Tongue (tissue), 1 donor: ENCODE measurements at regions not wholly inside any gene's neighbourhood (a gene's known extent, or its start where the extent isn't known, plus 50 kb on each side); places are given as distances from the start of the nearest gene placed in this dataset.
"Not testable (repeated sequence)": the region's sequence is repeated elsewhere in the genome, so short reads cannot be mapped to it uniquely, and the experiment has no call there.

ENCODE experiments used
- DNase-seq: peaks from one replicate; pipeline ENCODE4 v3.0.0-alpha.2; 2015

GRCh38 chr2:195457873-195458272 is 199.2 kb upstream of the SLC39A10 start:
- DNase-seq: no peak

DNA sequence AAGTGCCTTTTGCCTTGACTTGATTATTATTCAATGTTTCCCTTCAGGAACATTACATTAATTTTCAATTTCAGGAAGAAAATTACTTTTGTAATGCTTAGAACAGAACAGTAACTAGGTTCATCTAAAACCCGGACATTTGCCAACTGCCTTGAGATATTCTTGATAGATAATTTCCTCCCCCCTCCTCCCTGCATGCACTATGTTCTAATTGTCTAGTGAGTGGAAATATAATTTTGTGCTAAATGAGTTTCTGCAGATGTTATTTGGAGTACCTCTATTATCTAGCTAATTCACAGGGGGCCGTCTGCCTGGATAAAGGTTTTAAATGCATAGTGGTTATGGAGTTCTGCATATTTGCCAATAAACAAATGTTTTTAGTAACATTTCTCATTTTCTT is 200.3 kb upstream of the SLC39A10 start:
- no peak for DNase-seq

DNA sequence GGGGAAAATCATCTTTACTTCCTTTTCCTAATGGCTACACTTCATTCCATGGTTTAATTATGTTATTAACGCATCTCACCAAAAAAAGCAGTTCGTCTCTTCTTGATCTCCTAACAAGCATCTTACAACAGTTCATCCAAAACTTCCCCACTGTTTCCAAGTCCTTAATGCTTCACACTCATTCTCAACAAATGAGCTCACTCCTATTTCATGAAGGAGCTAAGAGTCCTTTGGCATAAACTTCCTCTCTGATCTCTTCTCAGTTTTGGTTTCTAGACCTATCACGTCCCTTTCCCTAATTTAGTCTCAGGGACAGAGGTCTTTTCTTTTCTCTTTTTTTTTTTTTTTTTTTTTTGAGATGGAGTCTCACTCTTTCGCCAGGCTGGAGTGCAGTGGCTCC is 205.9 kb upstream of the SLC39A10 start:
- peak; percentile 12 for DNase-seq

- DNase-seq: peak; percentile 5
Observed at GRCh38 chr2:195450552-195451113, 206.4 kb upstream of the SLC39A10 start.

DNA sequence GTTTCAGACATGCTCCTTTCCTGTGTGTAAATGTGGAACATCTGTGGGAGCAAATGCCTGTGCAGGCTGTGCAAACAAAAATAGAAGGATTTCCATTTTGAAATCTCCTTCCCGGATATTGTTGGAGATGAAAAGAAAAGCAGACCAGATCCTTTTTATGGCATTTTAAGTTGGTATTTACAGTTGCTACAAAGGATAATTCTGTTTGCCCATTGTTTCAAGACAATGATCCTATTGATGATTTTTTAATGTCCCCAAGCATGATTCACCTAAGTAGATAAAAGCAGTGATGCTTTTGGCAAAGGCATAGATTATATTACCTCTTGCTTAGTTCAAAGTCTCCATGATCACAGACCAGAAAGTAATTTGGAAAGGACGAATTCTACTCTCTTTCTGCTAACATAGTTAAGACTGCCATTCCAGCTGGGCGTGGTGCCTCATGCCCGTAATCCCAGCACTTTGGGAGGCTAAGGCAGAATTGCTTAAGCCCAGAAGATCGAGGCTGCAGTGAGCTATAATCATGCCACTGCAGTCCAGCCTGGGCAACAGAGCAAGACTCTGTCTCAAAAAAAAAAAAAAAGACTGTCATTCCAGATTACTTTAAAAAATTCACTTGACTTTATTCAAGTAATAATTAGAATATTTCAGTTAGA is 209.6 kb upstream of the SLC39A10 start:
- DNase-seq: no peak

DNA sequence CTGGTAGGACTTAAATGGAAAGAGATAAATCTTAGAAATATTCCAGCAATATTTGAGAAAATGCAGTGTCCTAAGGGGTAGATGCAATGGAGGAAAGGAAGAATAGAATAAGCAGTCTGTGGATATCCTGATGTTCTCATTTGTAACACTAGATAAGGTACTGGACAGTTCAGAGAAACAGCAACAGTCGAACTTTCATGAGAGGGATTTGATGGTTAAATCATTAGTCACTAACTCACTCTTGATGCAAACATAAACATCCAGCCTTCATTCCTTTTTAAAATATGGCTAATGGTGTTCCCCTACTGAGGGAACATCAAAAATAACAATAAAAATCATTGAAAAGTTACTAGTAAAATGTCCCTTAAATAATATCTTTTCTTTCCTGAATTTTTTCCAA is 211.4 kb upstream of the SLC39A10 start:
- no peak for DNase-seq

DNA sequence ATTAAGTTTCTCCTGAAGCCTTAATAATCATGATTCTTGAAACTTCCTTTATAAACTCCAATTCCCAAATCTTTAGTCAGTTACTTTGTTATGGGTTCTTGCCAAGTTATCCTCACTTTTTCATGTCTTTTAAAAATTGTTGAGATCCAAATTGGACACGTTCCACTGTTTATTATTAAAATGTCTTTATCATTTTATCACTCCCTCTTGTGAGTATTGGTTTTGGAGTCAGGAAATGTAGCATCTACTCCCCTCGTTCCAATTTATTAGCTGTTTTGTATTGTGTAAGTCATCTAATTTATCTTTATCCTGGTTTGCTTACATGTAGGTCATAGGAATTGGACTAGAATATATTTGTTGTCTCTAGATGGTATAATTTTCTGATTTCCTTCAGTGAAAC is 213.1 kb upstream of the SLC39A10 start:
- DNase-seq: no peak

DNA sequence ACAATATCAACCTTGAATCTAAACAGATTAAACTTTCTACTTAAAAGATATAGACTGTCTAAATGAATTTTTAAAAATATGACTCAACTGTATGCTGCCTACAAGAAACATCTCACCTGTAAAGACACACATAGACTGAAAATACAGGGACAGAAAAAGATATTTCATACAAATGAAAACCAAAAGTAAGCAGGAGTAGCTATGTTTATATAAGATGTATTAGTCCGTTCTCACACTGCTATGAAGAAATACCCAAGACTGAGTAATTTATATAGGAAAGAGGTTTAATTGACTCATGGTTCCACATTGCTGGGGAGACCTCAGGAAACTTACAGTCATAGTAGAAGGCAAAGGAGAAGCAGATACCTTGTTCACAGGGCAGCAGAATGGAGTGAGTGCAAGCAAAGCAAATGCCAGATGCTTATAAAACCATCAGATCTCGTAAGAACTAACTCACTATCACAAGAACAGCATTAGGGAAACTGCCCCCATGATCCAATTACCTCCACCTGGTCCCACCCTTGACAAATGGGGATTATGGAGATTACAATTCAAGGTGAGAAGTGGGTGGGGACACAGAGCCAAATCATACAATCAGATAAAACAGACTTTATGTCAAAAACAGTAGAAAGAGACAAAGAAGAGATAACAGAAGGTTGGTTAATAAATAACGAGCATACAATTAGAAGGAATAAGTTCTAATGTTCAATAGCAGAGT is 214.4 kb upstream of the SLC39A10 start:
- no peak for DNase-seq

DNA sequence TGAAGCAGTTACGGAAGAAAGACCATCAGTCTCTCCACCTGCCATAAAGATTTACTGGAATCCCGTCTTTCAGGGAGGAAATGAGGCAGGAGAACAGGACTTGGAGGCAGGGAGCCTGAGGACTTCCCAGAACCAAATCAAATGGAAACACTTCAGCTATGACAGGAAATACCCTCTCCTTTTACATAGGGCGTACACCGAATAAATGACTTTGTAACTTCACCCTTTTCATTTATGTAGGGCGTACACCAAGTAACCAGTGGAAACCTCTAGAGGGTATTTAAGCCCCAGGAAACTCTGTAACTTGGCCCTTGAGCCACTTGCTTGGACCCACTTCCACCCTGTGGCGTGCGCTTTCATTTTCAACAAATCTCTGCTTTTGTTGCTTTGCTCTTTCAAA is 218.3 kb upstream of the SLC39A10 start:
- no peak for DNase-seq

DNA sequence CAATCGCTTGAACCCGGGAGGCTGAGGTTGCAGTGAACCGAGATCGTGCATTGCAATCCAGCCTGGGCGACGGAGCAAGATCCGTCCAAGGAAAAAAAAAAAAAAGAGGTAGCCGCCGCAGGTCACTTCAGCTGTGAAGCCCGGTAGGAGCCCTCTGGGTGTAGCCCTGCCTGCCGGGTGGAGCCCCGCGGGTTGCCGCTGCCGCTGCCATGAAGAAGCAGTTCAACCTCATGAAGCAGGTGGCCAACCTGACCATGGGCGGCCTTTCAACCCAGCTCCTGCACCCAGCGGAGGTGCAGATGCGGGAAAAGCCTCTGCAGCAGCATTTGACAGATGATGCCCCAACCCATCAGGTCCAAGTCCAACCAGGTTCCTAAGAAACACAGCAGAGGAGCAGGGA is 219.5 kb upstream of the SLC39A10 start:
- no peak for DNase-seq

DNA sequence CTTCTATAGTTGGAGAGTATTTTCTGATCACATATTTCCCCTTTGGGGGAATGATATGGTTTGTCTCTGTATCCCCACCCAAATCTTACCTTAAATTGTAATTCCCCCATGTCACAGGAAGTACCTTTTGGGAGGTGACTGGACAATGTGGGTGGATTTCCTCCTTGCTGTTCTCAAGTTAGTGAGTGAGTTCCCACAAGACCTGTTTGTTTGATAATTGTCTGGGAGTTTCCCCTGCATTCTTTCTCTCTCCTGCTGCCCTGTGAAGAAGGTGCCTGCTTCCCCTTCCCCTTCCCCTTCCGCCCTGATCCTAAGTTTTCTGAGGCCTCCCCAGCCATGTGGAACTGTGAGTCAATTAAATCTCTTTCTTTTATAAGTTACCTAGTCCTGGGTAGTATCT is 222.7 kb upstream of the SLC39A10 start:
- no peak for DNase-seq

GRCh38 chr2:195433729-195434128 is 223.3 kb upstream of the SLC39A10 start:
- not testable (repeated sequence) for DNase-seq

- DNase-seq: no peak
Observed at GRCh38 chr2:195428673-195429072, 228.4 kb upstream of the SLC39A10 start.

DNA sequence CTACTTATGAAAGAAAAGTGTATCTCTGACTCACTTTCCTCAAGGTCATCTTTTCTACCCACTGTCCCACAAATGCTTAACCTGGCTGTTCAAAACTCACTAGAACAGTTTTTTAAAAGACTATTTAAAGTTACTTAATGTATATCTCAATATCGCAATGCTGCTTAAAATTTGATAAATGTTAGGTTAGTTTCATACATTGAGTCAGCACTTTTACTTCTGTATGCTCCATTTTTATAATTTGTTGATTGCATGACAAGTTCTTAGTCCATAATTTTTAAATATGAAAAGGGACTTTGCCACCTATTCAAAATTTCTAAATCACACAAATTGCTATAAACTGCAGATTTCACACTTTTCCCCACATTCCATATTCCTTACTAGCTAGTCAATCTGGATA is 231.7 kb upstream of the SLC39A10 start:
- no peak for DNase-seq

DNA sequence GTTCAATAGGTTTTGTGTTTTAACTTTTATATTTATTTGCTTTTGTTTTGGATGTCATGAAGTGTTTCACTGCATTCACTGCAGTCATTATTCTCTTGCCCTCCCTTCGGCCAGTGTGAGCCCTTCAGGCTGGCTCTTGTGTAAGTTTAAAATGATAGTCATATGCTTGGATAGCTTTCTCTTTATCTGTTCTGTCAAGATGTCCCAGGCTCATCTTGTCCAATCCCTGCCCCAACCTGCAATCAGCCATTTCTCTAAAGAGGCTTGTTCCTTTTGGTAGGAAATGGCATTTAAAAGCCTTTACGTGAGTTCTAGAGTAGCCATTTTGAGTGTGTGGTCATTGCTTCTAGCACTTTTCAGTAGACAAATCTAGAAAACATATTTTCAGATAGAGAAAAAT is 238.0 kb upstream of the SLC39A10 start:
- DNase-seq: no peak

DNA sequence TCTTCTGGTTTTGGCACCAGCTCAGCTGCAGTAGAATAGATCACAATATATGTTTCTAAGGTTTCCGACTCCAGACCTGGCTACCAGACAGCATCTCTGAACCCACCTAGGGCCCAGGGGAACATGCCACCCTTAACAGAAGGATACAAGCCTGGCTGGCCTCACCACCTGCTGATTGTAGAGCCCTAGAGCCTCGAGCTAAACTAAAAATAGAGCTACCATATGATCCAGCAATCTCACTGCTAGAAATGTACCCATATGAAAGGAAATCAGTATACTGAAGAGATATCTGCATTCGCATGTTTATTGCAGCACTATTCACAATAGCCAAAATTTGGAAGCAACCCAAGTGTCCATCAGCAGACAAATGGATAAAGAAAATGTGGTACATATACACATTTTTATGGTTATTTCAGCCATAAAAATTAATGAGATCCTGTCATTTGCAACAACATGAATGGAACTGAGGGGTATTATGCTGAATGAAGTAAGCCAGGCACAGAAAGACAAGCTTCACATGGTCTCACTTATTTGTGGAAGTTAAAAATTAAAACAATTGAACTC is 242.4 kb upstream of the SLC39A10 start:
- DNase-seq: peak; percentile 5

GRCh38 chr2:195413944-195414343 is 243.1 kb upstream of the SLC39A10 start:
- DNase-seq: no peak

- DNase-seq: no peak
Observed at GRCh38 chr2:195413422-195413821, 243.6 kb upstream of the SLC39A10 start.

- DNase-seq: no peak
Observed at GRCh38 chr2:195411219-195411687, 245.8 kb upstream of the SLC39A10 start.

DNA sequence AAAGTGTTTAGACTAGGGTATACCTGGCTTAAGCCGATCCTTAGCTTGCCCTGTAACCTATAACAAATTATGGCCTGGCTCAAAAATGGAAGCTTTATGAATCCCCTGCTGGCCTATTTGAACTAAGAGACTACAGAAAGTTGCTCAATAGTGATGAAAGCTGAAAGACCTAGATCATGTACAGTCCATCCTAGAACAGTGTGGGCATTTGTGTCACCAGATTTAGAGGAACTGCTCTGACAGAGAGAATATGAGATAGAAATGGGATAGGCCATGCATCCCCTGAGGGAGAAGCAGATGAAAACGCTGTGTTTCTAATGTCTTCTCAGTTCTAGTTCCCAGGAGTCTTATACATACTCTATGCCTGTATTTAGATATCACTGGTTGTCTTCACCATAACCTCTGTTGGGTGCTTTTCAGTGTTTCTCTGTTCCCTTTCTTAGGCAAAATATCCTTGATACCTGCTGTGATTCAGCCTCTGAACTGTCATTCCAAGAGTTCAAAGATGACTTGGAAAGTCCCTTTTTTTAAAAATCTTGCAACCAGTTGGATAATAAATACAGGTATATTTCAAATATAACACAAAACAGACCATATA is 246.9 kb upstream of the SLC39A10 start:
- no peak for DNase-seq

DNA sequence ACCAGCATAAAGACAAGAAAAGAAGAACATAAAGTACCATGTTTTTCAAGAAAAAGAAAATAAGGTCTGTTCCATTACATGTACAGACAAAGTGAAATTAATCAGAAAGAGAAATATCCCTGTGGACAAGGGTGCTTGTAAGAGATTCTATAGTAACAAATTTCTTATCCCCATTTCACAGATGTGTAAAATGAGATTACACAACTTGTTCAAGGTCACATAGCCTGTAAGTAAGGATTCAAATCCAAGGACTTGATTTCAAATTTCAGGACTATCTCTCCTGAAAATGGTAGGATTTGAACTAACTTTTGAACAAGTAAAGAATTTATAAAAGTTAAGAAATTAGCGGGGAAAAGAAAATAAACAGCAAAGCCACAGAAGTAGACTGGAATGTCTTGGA is 248.2 kb upstream of the SLC39A10 start:
- no peak for DNase-seq

DNA sequence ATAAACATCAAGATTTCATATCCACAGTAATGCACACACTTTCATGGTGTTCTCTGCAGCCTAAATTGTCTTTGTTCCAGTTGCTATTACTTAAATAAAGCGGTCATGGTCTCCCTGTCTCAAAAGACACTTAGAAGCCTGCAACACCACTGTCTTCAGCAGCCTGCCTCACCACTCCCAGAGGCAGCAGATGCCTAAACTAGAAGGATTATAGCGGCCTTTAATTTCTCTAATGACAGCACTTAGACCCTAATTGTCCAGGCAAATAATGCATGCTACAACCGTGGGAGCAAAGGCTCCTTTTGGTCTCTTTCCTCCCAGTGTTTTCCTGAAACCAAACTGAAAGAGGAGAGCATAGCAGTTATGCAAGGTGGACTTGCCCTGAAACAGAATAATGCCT is 248.8 kb upstream of the SLC39A10 start:
- no peak for DNase-seq

DNA sequence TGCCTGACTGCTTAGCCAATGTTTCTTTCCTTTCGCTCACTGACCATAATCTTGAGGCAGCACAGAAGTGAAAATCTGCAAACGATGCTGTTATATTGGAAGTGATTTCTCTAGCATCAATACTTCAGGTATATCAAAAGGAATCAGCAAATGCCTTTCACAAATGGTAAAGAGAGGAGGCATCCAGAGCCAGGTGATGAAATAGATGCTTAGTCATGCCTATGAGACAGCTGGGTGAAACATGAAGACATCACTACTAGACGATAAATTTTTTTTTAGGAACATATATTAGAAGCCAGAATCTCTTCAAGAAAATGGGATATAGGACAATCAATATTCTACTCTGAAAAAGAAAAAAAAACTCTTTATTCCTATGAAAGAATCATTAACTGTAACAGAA is 249.2 kb upstream of the SLC39A10 start:
- DNase-seq: no peak
